ENCODE measurements at regions not wholly inside any gene's neighbourhood (a gene's known extent, or its start where the extent isn't known, plus 50 kb on each side); places are given as distances from the start of the nearest gene placed in this dataset.
"Not testable (repeated sequence)": the region's sequence is repeated elsewhere in the genome, so short reads cannot be mapped to it uniquely, and the experiment has no call there.

DNA sequence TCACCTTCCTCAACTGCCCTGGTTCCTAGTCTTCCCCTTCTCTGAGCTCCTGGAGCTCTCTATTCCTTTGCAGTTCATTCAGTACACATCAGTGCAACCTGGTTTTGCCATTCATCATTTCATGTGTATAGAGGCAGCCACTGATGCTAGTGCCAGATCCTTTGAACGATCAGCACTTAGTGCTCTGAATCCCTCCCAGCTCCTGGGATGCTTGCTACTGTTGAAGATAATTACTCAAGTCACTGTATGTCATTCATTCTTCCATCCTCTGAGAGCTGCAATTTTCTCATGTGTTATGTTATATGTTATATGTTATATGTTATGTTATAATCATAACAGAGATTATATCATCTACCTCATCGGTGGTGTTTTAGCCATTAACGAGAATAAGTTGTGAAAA, 98.5 kb upstream of the UXS1 start:
- no peak for DNase-seq (ENCODE audit: low read depth)

GRCh38 chr2:106288873-106289272, 94.8 kb upstream of the UXS1 start:
- DNase-seq (ENCODE audit: low read depth) = no peak

GRCh38 chr2:106285237-106285829, 91.2 kb upstream of the UXS1 start:
- no peak for DNase-seq (ENCODE audit: low read depth)

DNA sequence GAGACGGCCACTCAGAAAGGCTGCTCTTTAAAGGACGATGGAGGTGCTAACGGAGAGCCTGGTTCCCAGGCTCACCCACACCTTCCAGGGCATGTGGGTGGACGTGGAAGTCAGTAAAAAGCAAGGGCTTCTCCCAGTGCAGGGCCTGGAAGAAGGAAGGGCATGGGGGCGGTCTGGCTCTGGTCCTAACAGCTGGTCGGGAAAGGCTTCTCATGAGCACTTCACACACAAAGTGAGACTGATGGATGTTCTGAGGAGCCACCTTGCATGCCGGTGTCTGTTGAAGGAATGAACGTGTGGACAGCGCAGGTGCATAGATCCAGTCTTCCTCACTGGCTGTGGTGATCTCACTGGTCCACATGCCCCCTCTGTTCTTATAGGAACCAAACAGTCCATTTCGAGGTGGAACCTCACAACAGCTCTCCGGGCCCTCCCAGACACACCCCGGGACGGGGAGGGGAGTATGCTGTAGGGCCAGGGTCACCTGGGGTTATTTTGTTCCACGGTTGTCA, 90.6 kb upstream of the UXS1 start:
- no peak for DNase-seq (ENCODE audit: low read depth)

- DNase-seq (ENCODE audit: low read depth) = no peak
These were observed 90.2 kb upstream of the UXS1 start for GRCh38 chr2:106284255-106284654.

DNA sequence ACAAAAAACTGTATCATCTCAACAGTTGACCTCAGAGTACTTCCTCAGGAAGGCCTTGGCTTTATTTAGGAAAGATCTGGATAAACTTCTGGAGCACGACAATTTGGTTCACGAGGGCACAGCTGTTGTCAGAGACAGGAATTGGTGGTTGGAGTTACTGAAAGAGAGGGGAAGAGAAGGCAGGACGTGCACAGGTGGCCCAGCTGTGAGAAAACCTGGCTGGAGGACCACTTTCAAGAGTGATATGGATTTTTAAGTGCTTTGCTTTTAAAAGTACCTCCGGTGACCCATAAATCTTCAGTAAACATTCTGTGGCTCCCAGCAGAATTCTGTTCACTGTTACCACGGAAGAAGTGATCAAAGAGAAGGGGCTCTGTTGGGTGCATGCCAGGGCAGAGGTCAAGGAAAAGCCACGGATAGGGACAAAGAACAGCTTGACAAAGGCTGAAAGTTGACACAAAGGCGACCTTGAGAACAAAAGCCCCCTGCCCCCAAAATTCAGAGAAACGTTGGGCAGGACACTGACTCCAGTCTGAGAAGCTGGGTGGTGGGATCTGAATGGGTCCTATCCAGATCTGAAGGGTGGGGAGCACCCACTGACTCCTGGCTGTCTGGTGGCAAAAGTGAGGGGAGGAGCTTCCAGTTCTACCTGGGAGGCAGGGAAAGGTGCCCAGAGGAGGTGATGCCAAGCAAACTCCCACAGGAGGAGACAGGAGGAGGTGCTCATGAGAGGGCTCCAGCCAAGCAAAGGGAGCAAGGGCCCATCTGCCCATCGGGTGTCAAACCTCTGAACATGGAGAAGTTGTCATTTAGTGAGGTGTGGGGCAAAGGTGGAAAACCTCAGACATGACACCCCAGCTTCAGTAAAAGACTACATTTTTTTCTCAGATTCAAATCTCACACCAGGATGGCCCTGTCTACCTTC, 89.4 kb upstream of the UXS1 start:
- DNase-seq (ENCODE audit: low read depth) = not testable (repeated sequence)

DNA sequence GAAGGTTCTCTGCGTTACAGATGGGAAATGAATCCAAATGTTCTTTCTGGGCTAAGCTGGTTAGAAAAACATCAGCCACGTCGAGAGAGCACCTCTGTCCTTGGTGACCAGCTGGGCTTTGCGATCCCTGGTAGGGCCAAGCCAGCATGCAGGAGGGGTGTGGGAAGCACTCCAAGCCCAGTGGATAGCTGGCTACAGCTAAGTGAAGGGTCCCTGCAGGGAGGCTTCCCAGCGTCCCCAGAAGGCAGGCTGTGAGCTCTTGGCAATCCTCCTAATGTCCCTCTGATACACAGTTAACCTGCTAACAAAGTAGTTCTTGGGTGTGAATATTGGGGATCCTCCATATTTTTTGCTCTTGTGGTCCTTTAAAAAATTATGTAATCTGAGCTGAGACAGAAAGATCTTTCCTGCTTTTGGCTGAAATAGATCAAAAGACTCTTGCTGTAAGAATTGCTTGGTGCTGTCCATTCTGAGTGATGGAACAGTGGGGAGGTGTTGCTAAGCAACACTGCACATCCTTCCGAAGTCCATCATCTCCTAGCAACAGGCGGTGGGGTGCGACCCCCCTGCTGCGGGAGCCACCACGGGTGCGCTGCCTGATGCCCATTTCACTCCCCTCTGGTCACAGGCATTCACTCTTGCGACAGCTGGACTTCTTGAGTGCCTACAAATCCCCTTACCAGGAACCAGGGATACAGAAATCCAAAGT, 88.5 kb upstream of the UXS1 start:
- DNase-seq (ENCODE audit: low read depth) = no peak

- DNase-seq (ENCODE audit: low read depth) = not testable (repeated sequence)
These were observed 87.9 kb upstream of the UXS1 start for GRCh38 chr2:106281907-106282430.

DNA sequence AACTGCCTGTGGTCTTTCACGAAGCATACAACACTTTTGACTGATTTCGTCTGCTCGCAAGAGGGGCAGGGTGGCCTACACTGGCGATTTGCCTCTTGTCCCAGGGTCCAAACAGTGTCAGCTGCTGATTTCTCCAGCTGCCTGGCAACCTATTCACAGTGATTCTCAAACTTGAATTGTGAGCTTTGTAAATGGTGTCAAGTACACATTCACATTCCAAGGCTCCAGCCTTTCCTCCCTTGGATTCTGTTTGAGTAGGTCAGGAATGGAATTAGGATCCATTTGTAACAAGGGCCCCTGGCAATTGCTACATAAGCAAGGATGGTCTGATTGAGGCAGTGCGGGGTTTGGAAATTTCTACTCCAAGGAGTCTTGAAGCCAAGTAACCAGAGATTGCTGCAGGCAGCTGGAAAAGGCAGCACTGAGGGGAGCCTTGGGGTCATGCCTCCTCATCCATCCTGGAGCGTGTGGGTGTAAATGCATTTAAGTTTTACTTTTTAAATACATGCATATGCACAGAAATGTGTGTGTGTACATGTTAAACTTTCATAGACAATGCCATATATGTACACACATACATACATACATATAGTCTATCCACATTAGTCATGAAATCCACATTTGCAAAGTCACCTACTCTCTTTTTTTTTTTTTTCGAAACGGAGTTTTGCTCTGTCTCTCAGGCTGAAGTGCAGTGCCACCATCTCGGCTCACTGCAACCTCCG, 86.8 kb upstream of the UXS1 start:
- no peak for DNase-seq (ENCODE audit: low read depth)

- no peak for DNase-seq (ENCODE audit: low read depth)
These were observed 86.1 kb upstream of the UXS1 start for GRCh38 chr2:106280224-106280623.

DNA sequence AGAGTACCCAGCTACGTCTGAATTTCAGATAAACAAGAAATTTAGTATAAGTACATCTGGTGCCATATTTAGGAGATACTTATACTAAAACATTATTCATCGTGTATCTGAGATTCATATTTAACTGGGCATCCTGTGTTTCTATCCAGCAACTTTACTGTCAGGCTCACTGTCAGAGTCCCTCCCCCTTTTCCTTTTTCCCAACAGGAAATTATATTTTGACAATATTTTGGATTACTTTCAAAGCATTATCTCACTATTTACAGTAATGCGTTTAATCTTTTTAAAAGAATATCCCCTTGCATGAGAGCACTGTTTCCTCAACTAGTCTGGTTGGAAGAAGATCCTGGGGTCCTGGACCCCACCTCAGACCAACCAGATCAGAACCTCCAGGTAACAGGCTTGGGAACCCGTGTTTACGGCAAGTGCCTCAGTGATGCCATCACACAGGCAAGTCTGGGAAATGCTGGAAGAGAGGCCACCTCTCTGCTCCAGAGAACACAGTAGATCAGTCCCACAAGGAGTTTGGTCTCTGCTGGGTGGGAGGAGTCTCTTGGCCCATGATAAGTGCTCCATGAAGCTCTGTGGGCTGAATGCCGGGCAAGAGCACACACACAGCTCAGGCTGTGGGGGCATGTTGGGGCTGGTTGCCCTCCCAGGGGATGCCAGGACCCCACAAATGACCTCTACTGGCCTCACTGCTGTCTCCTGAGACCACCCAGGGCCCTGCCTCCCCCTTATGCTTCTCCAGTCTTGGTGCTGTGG, 84.2 kb upstream of the UXS1 start:
- DNase-seq (ENCODE audit: low read depth) = no peak

GRCh38 chr2:106277426-106277825, 83.3 kb upstream of the UXS1 start:
- no peak for DNase-seq (ENCODE audit: low read depth)

DNA sequence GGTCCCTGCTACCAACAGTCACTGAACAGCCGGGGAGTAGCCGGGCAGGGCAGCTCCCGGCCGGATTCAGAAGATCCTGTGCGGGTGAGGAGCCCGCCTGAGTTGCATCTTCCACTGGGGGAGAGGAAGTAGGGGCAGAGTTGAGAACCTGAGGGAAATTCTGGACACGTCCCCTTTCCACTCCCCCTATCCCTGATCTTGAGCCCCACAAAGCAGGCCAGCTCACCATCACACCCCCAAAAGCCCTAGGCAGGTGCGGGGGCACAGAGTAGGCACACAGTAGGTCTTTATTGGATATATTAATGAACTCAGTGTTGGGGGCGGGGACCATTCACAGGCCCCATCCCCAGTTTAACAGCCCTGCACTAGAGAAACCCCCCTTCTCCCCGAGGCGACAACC, 81.9 kb upstream of the UXS1 start:
- DNase-seq (ENCODE audit: low read depth) = no peak

DNA sequence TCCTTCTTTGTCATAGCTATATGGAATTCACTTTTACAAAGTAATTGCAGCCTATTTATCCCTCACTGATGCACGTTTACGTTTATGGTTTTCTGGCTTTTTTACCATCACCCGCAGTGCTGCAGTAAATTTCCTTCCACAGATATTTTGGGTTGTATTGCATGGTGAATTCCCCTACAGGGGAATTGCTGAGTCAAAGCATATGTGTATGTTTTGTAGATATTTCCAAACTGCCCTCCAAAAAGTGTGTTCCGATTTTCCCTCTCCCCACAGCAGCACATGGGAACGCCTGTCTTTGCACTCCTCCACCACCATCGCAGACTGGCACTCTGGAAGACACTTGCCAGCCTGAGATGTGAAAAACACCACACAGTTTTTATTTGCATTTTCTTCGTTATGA, 80.6 kb upstream of the UXS1 start:
- no peak for DNase-seq (ENCODE audit: low read depth)

DNA sequence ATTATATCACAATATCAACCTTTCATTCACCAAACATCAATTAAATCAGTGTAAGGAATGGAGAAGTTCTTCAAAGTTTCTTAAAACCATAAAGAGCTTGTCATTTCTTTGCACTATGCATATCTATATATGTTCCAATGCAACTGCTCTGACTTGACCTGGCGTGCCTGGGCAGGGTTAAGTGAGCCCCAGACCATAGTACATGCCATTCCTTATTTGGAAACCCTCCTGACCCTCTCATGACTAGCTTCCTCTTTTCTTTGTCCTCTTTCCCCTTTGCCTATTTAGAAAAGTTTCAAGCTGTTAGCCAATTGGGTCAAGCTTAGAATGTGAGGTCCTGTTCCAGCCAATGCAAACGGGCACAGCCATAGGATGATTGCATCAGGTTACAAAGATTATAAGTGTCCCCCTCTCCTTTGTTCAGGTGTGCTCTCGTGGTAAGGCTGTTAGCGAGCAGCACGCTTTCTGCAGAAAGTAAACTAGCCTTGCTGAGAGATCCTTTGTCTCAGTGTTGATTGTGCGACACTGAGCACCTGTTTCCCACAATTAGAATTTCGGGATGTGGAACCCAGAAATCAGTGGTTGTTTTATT, 78.2 kb upstream of the UXS1 start:
- DNase-seq (ENCODE audit: low read depth) = no peak

DNA sequence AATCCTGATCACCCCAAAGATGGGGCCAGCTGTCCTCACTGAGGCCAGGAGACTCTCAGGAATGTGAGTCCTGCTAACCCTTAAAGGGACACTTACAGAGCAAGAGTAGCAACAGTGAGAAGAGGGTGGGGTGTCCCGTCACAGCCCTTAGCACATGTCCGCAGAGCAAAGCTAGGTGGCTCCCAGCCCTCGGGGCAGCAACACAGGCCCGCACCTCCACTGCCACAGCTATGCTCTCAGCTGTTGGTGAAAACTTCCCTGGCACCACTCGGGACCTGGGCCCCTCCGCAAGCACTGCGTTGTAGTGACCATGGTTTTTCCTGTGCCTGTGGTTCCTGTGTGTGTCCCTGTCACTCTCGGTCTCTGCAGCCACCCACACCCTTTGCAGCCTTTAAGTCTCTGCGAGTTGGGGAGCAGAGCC, 76.4 kb upstream of the UXS1 start:
- no peak for DNase-seq (ENCODE audit: low read depth)

DNA sequence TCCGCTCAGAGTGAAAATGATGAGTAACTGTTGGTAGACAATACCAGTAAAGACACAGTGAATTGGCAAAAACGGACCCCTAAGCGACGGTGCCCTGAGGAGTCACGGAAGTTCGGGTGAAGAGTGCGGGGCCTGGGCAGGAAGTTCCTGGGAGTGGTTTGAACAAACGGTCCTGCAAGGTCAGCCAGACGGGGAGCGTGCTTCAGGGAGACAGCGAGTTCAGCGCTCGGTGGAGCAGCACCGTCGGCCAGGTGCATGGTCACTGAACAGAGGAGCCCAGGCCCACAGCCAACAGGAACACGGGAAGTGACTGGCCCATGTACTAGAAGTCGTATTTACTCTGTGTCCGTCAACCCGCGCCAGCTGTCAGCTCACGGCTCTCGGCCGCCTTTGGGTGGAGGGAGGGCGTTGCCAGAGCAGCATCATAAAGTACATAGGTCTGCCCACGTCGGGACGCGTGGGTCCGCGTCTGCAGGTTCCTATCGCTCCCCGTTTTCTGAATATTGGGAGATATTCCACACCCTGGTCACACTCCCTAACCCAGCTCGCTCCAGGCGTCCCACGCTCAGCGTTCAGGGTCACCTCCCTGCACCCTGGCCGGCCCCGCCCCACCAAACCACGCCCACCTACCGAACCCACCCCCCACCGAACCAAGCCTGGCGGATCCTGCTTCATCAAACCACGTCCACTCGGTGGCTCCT, 75.6 kb upstream of the UXS1 start:
- peak; percentile 10 for DNase-seq (ENCODE audit: low read depth)

- DNase-seq (ENCODE audit: low read depth) = no peak
These were observed 73.9 kb upstream of the UXS1 start for GRCh38 chr2:106267997-106268396.

DNA sequence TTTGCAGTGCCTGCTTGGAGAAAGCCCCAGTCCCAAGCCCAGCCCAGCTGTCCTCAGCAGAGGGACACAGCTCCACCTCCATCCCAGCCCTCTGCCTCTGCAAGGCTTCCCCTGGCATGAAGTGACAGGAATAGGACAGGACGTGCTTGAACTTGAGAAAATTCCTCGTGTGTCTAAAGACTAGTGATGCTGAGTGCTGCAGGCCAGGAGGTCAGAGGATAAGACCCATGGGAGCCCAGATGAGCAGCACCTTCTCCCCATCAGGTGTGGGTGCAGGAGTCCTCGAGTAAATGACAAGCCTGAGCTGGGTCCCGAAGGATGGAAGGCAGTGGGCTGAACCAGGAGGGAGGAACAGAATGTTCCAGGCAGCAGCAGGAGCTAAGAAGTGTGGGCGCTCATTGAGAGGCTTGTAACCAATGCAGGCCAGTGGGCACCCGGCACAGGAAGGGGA, 67.8 kb upstream of the UXS1 start:
- DNase-seq (ENCODE audit: low read depth) = no peak

GRCh38 chr2:106258859-106259258, 64.8 kb upstream of the UXS1 start:
- DNase-seq (ENCODE audit: low read depth) = not testable (repeated sequence)
